HCT116 (cell line): ENCODE measurements at regions not wholly inside any gene's neighbourhood (a gene's known extent, or its start where the extent isn't known, plus 50 kb on each side); places are given as distances from the start of the nearest gene placed in this dataset.

Experiments used
- ATAC-seq: fragments of 200-7000 bp; cut with Tn5 transposase; 2 replicates; pipeline ENCODE4 v1.9.1; 2020; ENCODE audit warnings: mild to moderate bottlenecking, moderate library complexity
- BruUV-seq: library from RNA; stranded (reverse); fragments of 400-500 nt; replicated peaks from 2 replicates; lab custom pipeline; 2021; lab: Mats Ljungman, UMichigan
- CTCF ChIA-PET: fragments of 300-600 bp; sonication (Branson Sonifier 250); formaldehyde crosslinking; loops from one replicate; lab custom pipeline; 2021; ENCODE audit warnings: antibody characterized with exemption; lab: Charles Lee
- POLR2A ChIA-PET: fragments of 300-600, 350-600 bp; sonication (Branson Sonifier 250); formaldehyde crosslinking; loops from one replicate; lab custom pipeline; 2021; ENCODE audit warnings: antibody characterized with exemption; lab: Charles Lee
- RAD21 ChIA-PET, 2 experiments: fragments of 300-600 bp; sonication (Branson Sonifier 250); formaldehyde crosslinking; loops; one replicate each; lab custom pipeline; 2023; ENCODE audit warnings: low total read pairs in 2 of 2; ENCODE audit not compliant: uncharacterized antibody in 2 of 2, unreplicated experiment in 2 of 2, low non-redundant PET in 1 of 2; lab: Charles Lee
- DNase-seq: peaks from one replicate; pipeline ENCODE4 v3.0.0-alpha.2; 2010; ENCODE audit warnings: low read depth, low spot score
- H2AFZ ChIP-seq: fragments of 200-600 bp; shearing (Covaris generic), sonication (generic); 2 replicates; pipeline ENCODE4 v1.6.1; 2017; ENCODE audit warnings: low read depth, mixed run types, mixed read lengths, antibody characterized with exemption, low read length; ENCODE audit not compliant: poor library complexity, severe bottlenecking
- H3K27ac ChIP-seq: 2 replicates; pipeline ENCODE4 v1.5.1; 2012; ENCODE audit warnings: low read depth, low read length
- H3K27me3 ChIP-seq: fragments of 200-600 bp; sonication (generic); 2 replicates; pipeline ENCODE4 v1.6.1; 2016; ENCODE audit warnings: mixed run types, low read length, mixed read lengths; ENCODE audit not compliant: insufficient read depth
- H3K36me3 ChIP-seq, 2 experiments: fragments of 200-500 bp in 1 of 2; fragments of 200-600 bp in 1 of 2; sonication (Bioruptor generic) in 1 of 2; sonication (generic) in 1 of 2; 2 replicates each; pipeline versions ENCODE4 v1.5.1 to v1.6.1; 2014 to 2016; ENCODE audit warnings: low read length in 2 of 2, inconsistent platforms in 1 of 2, mixed read lengths in 1 of 2, mixed run types in 1 of 2; ENCODE audit not compliant: insufficient read depth in 2 of 2, control insufficient read depth in 1 of 2
- H3K4me1 ChIP-seq, 2 experiments: fragments of 200-600 bp in 1 of 2; sonication (generic) in 1 of 2; 2 replicates each; pipeline versions ENCODE4 v1.5.1 to v1.6.1; 2012 to 2017; ENCODE audit warnings: low read length in 2 of 2, inconsistent platforms in 1 of 2, mild to moderate bottlenecking in 1 of 2, mixed read lengths in 1 of 2, mixed run types in 1 of 2, moderate library complexity in 1 of 2; ENCODE audit not compliant: insufficient read depth in 2 of 2, control insufficient read depth in 1 of 2
- H3K4me2 ChIP-seq: fragments of 200-600 bp; sonication (generic); 2 replicates; pipeline ENCODE4 v1.6.1; 2017; ENCODE audit warnings: mixed run types, low read length, mixed read lengths
- H3K4me3 ChIP-seq, 2 experiments: fragments of 200-600 bp in 1 of 2; sonication (generic) in 1 of 2; replicated peaks in 1 of 2; 2 replicates each; pipeline ENCODE4 v1.5.1; 2011 to 2016; ENCODE audit warnings: low read length in 2 of 2, control low read depth in 1 of 2, low read depth in 1 of 2, mild to moderate bottlenecking in 1 of 2, mixed read lengths in 1 of 2, mixed run types in 1 of 2
- H3K79me2 ChIP-seq: fragments of 200-600 bp; sonication (generic); 2 replicates; pipeline ENCODE4 v1.6.1; 2017; ENCODE audit warnings: mild to moderate bottlenecking, mixed run types, low read length, moderate library complexity, mixed read lengths; ENCODE audit not compliant: insufficient read depth
- H3K9ac ChIP-seq: fragments of 200-600 bp; sonication (generic); 2 replicates; pipeline ENCODE4 v1.6.1; 2016; ENCODE audit warnings: low read length, mixed read lengths
- H3K9me2 ChIP-seq: fragments of 200-600 bp; sonication (generic), shearing (Covaris generic); 2 replicates; pipeline ENCODE4 v1.6.1; 2017; ENCODE audit warnings: mixed run types, mild to moderate bottlenecking, moderate library complexity; ENCODE audit not compliant: insufficient read depth
- H3K9me3 ChIP-seq, 2 experiments: fragments of 200-500 bp in 1 of 2; fragments of 200-600 bp in 1 of 2; sonication (Bioruptor generic) in 1 of 2; sonication (generic) in 1 of 2; 2 replicates each; pipeline ENCODE4 v1.6.1; 2014 to 2017; ENCODE audit warnings: low read length in 2 of 2, mixed read lengths in 2 of 2, inconsistent platforms in 1 of 2, low read depth in 1 of 2, mild to moderate bottlenecking in 1 of 2, mixed run types in 1 of 2, moderate library complexity in 1 of 2; ENCODE audit not compliant: control insufficient read depth in 1 of 2, insufficient read depth in 1 of 2
- H4K20me1 ChIP-seq: fragments of 200-600 bp; sonication (generic), shearing (Covaris generic); 2 replicates; pipeline ENCODE4 v1.6.1; 2017; ENCODE audit warnings: mixed run types, mild to moderate bottlenecking, moderate library complexity; ENCODE audit not compliant: insufficient read depth
- ATF3 ChIP-seq: IDR thresholded peaks from 2 replicates; pipeline ENCODE4 v1.6.1; 2012
- CBX3 ChIP-seq: IDR thresholded peaks from 2 replicates; pipeline ENCODE4 v1.6.1; 2012; ENCODE audit warnings: low read depth
- CEBPB ChIP-seq: IDR thresholded peaks from 2 replicates; pipeline ENCODE4 v1.6.1; 2012; ENCODE audit warnings: low read depth
- CTCF ChIP-seq, 3 experiments: fragments of 200-600 bp in 1 of 3; sonication (generic) in 1 of 3; IDR thresholded peaks in 2 of 3; conservative IDR thresholded peaks in 1 of 3; 2 replicates each; pipeline ENCODE4 v1.5.1; 2012 to 2017; ENCODE audit warnings: low read depth in 2 of 3, low read length in 2 of 3, antibody characterized with exemption in 1 of 3, borderline replicate concordance in 1 of 3, control low read depth in 1 of 3, mild to moderate bottlenecking in 1 of 3, mixed read lengths in 1 of 3, mixed run types in 1 of 3, moderate library complexity in 1 of 3; ENCODE audit not compliant: insufficient read depth in 1 of 3
- EGR1 ChIP-seq: IDR thresholded peaks from 2 replicates; pipeline ENCODE4 v1.6.1; 2012; ENCODE audit warnings: low read depth
- ELF1 ChIP-seq: IDR thresholded peaks from 2 replicates; pipeline ENCODE4 v1.6.1; 2012; ENCODE audit warnings: low read depth, borderline replicate concordance
- EZH2phosphoT487 ChIP-seq: fragments of 200-600 bp; IDR thresholded peaks from 2 replicates; pipeline ENCODE4 v1.6.1; 2018; ENCODE audit warnings: antibody characterized with exemption, borderline replicate concordance
- FOSL1 ChIP-seq: IDR thresholded peaks from 2 replicates; pipeline ENCODE4 v1.6.1; 2012; ENCODE audit warnings: low read depth
- JUND ChIP-seq: IDR thresholded peaks from 2 replicates; pipeline ENCODE4 v1.6.1; 2012
- MAX ChIP-seq: IDR thresholded peaks from 2 replicates; pipeline ENCODE4 v1.6.1; 2012
- POLR2AphosphoS5 ChIP-seq: IDR thresholded peaks from 2 replicates; pipeline ENCODE4 v1.6.1; 2011; ENCODE audit warnings: mild to moderate bottlenecking, low read depth, low read length, moderate library complexity
- RAD21 ChIP-seq: IDR thresholded peaks from 2 replicates; pipeline ENCODE4 v1.6.1; 2012; ENCODE audit warnings: low read depth, mild to moderate bottlenecking
- SIN3A ChIP-seq: IDR thresholded peaks from 2 replicates; pipeline ENCODE4 v1.6.1; 2012; ENCODE audit warnings: low read depth
- SP1 ChIP-seq: IDR thresholded peaks from 2 replicates; pipeline ENCODE4 v1.6.1; 2012; ENCODE audit warnings: low read depth
- SRF ChIP-seq: IDR thresholded peaks from 2 replicates; pipeline ENCODE4 v1.6.1; 2012; ENCODE audit warnings: low read depth
- TCF7L2 ChIP-seq: IDR thresholded peaks from 2 replicates; pipeline ENCODE4 v1.7.0; 2011; ENCODE audit warnings: borderline replicate concordance, inconsistent platforms; ENCODE audit not compliant: insufficient read depth, insufficient read length; ENCODE audit errors: extremely low read depth
- YY1 ChIP-seq: IDR thresholded peaks from 2 replicates; pipeline ENCODE4 v1.6.1; 2011; ENCODE audit warnings: low read length, low read depth, moderate library complexity, mild to moderate bottlenecking; ENCODE audit not compliant: insufficient replicate concordance; ENCODE audit errors: extremely low read depth
- ZBTB33 ChIP-seq: IDR thresholded peaks from 2 replicates; pipeline ENCODE4 v1.6.1; 2011; ENCODE audit warnings: mild to moderate bottlenecking, low read length, moderate library complexity; ENCODE audit not compliant: insufficient replicate concordance; ENCODE audit errors: extremely low read depth
- ZFX ChIP-seq: fragments of 450-650 bp; IDR thresholded peaks from 2 replicates; pipeline ENCODE4 v1.6.1; 2017
- ZNF274 ChIP-seq: fragments of 200-500 bp; sonication (Bioruptor generic); IDR thresholded peaks from 2 replicates; pipeline ENCODE4 v1.6.1; 2014; ENCODE audit warnings: mild to moderate bottlenecking, low read depth, low read length, inconsistent platforms
- intact Hi-C: fragments of 100-400 bp; cut with micrococcal nuclease; formaldehyde crosslinking; loops from 2 replicates; pipeline ENCODE4 v1.10.0; 2022

GRCh38 chrX:4118666-4119530, 405.4 kb upstream of the PRKX start:
- intact Hi-C loops, result no loop called here
- Histone ChIP-seq H2AFZ (no peak overlapping the region), H3K4me2 (no peak overlapping the region), H3K36me3 (no peaks in the 10 kb centered on the region), H3K9me2 (no peaks in the 10 kb centered on the region), H3K9me3 (no peaks in the 10 kb centered on the region), H3K27me3 (no peaks in the 10 kb centered on the region), H4K20me1 (no peaks in the 10 kb centered on the region), H3K9ac (no peak overlapping the region), H3K79me2 (no peaks in the 10 kb centered on the region), H3K27ac (no peak overlapping the region), H3K4me3 (no peak overlapping the region), H3K4me1 (no peaks in the 10 kb centered on the region)
- no peak for TF ChIP-seq RAD21
- no peak for TF ChIP-seq CBX3
- TF ChIP-seq SRF, result no peak
- no peak for TF ChIP-seq ATF3
- no peak for TF ChIP-seq POLR2AphosphoS5
- TF ChIP-seq MAX, result no peak
- no peak for TF ChIP-seq ZNF274
- no peak for TF ChIP-seq ZBTB33
- no peak for TF ChIP-seq SIN3A
- TF ChIP-seq YY1, result no peak
- TF ChIP-seq EZH2phosphoT487, result no peak
- no peak for TF ChIP-seq CTCF (IDR thresholded peaks at IDR 0.05 in 2 of 3, conservative IDR thresholded peaks at IDR 0.05 in 1 of 3; ENCODE audit: borderline replicate concordance in 1 of 3, insufficient read depth in 1 of 3, low read depth in 2 of 3, low read length in 2 of 3)
- TF ChIP-seq SP1, result no peak
- TF ChIP-seq TCF7L2, result no peak
- TF ChIP-seq FOSL1, result no peak
- TF ChIP-seq ZFX, result no peak
- TF ChIP-seq CEBPB, result no peak
- TF ChIP-seq JUND, result no peak
- no peak for TF ChIP-seq EGR1
- no peak for TF ChIP-seq ELF1
- ChIA-PET RAD21 (no interaction called here), CTCF (no interaction called here), POLR2A (no interaction called here)
- BruUV-seq, result no TSS peak
- no peak for DNase-seq
- no peak for ATAC-seq
